Endothelial cell of umbilical vein (primary cell): ENCODE measurements at regions not wholly inside any gene's neighbourhood (a gene's known extent, or its start where the extent isn't known, plus 50 kb on each side); places are given as distances from the start of the nearest gene placed in this dataset.

Experiments
- BruUV-seq: library from RNA; stranded (reverse); fragments of 400-500 nt; replicated peaks from 2 replicates; lab custom pipeline; 2021; lab: Mats Ljungman, UMichigan
- CTCF ChIA-PET: fragments of 300-600, 350-600 bp; sonication (Branson Sonifier 250); formaldehyde crosslinking; loops from one replicate; lab custom pipeline; 2021; ENCODE audit warnings: antibody characterized with exemption, inconsistent platforms; lab: Charles Lee
- POLR2A ChIA-PET: fragments of 300-600, 350-600 bp; sonication (Branson Sonifier 250); formaldehyde crosslinking; loops from one replicate; lab custom pipeline; 2021; ENCODE audit warnings: antibody characterized with exemption, inconsistent platforms; lab: Charles Lee
- DNase-seq: peaks from one replicate; pipeline ENCODE4 v3.0.0-alpha.2; 2011; ENCODE audit warnings: low read depth, low spot score
- FAIRE-seq: peaks from 2 replicates; lab custom pipeline; 2011; peaks lifted over from hg19 to GRCh38; lab: Jason Lieb, UNC
- H2AFZ ChIP-seq: 2 replicates; pipeline ENCODE4 v1.6.0; 2012; ENCODE audit warnings: low read depth, low read length, control low read depth, inconsistent platforms
- H3K27ac ChIP-seq: 2 replicates; pipeline ENCODE4 v1.5.1; 2011; ENCODE audit warnings: low read depth, mild to moderate bottlenecking, control low read depth, low read length, moderate library complexity; ENCODE audit not compliant: insufficient read depth
- H3K27me3 ChIP-seq, 2 experiments: 2 replicates each; pipeline versions ENCODE4 v1.6.0 to v1.6.1; 2011; ENCODE audit warnings: low read length in 2 of 2, mixed read lengths in 1 of 2; ENCODE audit not compliant: control insufficient read depth in 2 of 2, insufficient read depth in 2 of 2
- H3K36me3 ChIP-seq, 2 experiments: 2 replicates in 1 of 2; 3 replicates in 1 of 2; pipeline ENCODE4 v1.5.1; 2011; ENCODE audit warnings: low read length in 2 of 2, mild to moderate bottlenecking in 1 of 2, moderate library complexity in 1 of 2; ENCODE audit not compliant: control insufficient read depth in 2 of 2, insufficient read depth in 2 of 2; ENCODE audit errors: extremely low read depth in 1 of 2
- H3K4me1 ChIP-seq: 3 replicates; pipeline ENCODE4 v1.5.1; 2011; ENCODE audit warnings: mild to moderate bottlenecking, low read length; ENCODE audit not compliant: control insufficient read depth, insufficient read depth; ENCODE audit errors: extremely low read depth
- H3K4me2 ChIP-seq: 2 replicates; pipeline ENCODE4 v1.6.1; 2011; ENCODE audit warnings: low read length, control low read depth, mixed read lengths; ENCODE audit not compliant: insufficient read depth
- H3K4me3 ChIP-seq, 3 experiments: fragments of 200-600 bp in 1 of 3; sonication (generic), shearing (Covaris generic) in 1 of 3; replicated peaks in 1 of 3; 2 replicates each; pipeline ENCODE4 v1.5.1; 2011 to 2016; ENCODE audit warnings: control low read depth in 3 of 3, low read length in 3 of 3, mild to moderate bottlenecking in 2 of 3, inconsistent platforms in 1 of 3, low read depth in 1 of 3, moderate library complexity in 1 of 3; ENCODE audit not compliant: insufficient read depth in 1 of 3
- H3K79me2 ChIP-seq: 2 replicates; pipeline ENCODE4 v1.6.0; 2012; ENCODE audit warnings: low read length, inconsistent platforms; ENCODE audit not compliant: control insufficient read depth, insufficient read depth
- H3K9ac ChIP-seq: replicated peaks from 2 replicates; pipeline ENCODE3; 2011; ENCODE audit warnings: low read length, control low read depth; ENCODE audit not compliant: insufficient read depth; ENCODE audit errors: extremely low read depth
- H3K9me1 ChIP-seq: replicated peaks from 3 replicates; pipeline ENCODE4 v1.6.0; 2011; ENCODE audit warnings: mild to moderate bottlenecking, low read length; ENCODE audit not compliant: control insufficient read depth, insufficient read depth; ENCODE audit errors: extremely low read depth
- H3K9me3 ChIP-seq: replicated peaks from 2 replicates; pipeline ENCODE4 v1.5.1; 2012; ENCODE audit warnings: low read length, inconsistent platforms; ENCODE audit not compliant: control insufficient read depth, insufficient read depth
- H4K20me1 ChIP-seq: replicated peaks from 2 replicates; pipeline ENCODE3; 2011; ENCODE audit warnings: mild to moderate bottlenecking, low read length; ENCODE audit not compliant: control insufficient read depth, insufficient read depth; ENCODE audit errors: extremely low read depth
- CTCF ChIP-seq, 2 donors: IDR thresholded peaks; 1 replicate in 1 of 2; 2 replicates in 1 of 2; pipeline ENCODE4 v1.5.1; 2011; ENCODE audit warnings: low read length in 2 of 2, mild to moderate bottlenecking in 2 of 2, moderate library complexity in 2 of 2, control low read depth in 1 of 2, inconsistent platforms in 1 of 2, low read depth in 1 of 2; ENCODE audit not compliant: insufficient read depth in 1 of 2; ENCODE audit errors: extremely low read depth in 1 of 2
- EZH2 ChIP-seq: IDR thresholded peaks from 2 replicates; pipeline ENCODE4 v1.6.1; 2012; ENCODE audit warnings: borderline replicate concordance, low read depth, mild to moderate bottlenecking, moderate library complexity, low read length, inconsistent platforms; ENCODE audit not compliant: severe bottlenecking
- FOS ChIP-seq: IDR thresholded peaks from 2 replicates; pipeline ENCODE4 v1.6.1; 2011; ENCODE audit warnings: mild to moderate bottlenecking, low read length, moderate library complexity, borderline replicate concordance; ENCODE audit not compliant: insufficient read depth
- GATA2 ChIP-seq: IDR thresholded peaks from 2 replicates; pipeline ENCODE4 v1.7.0; 2011; ENCODE audit warnings: low read depth, mild to moderate bottlenecking, moderate library complexity, mixed read lengths, low read length; ENCODE audit not compliant: insufficient read length, insufficient read depth
- JUN ChIP-seq: IDR thresholded peaks from 2 replicates; pipeline ENCODE4 v1.6.1; 2011; ENCODE audit warnings: borderline replicate concordance, low read depth; ENCODE audit not compliant: insufficient read length, insufficient read depth
- MAX ChIP-seq: IDR thresholded peaks from 2 replicates; pipeline ENCODE4 v1.6.1; 2011; ENCODE audit not compliant: insufficient read depth, insufficient read length
- MYC ChIP-seq: IDR thresholded peaks from one replicate; pipeline ENCODE4 v1.6.1; 2011; ENCODE audit warnings: mild to moderate bottlenecking, low read depth, low read length
- POLR2A ChIP-seq: IDR thresholded peaks from 2 replicates; pipeline ENCODE4 v1.6.1; 2012; ENCODE audit warnings: low read depth, mild to moderate bottlenecking, control low read depth, low read length
- POLR2AphosphoS5 ChIP-seq: IDR thresholded peaks from 2 replicates; pipeline ENCODE4 v1.6.1; 2012; ENCODE audit warnings: low read depth, mild to moderate bottlenecking, control low read depth, low read length, moderate library complexity; ENCODE audit not compliant: insufficient read depth
- dilution Hi-C: fragments of 300-500 bp; cut with MboI; formaldehyde crosslinking; loops from one replicate; pipeline ENCODE4 v1.15.0; 2019; ENCODE audit warnings: low sequenced_read_pairs; ENCODE audit not compliant: extremely low pct_ligation_motif_present
- intact Hi-C: fragments of 100-400 bp; cut with micrococcal nuclease; formaldehyde crosslinking; loops from one replicate; pipeline ENCODE4 v1.10.0; 2022

GRCh38 chr18:75874401-75875089, 447.0 kb upstream of the SMIM21 start:
- Histone ChIP-seq H3K9me3 (peaks cover 7% of the 10 kb centered on the region), H3K4me1 (no peaks in the 10 kb centered on the region), H3K79me2 (no peaks in the 10 kb centered on the region), H3K4me2 (no peak overlapping the region), H3K4me3 (no peak overlapping the region), H4K20me1 (no peaks in the 10 kb centered on the region), H3K27me3 (no peaks in the 10 kb centered on the region), H2AFZ (no peak overlapping the region), H3K9ac (no peak overlapping the region), H3K9me1 (no peaks in the 10 kb centered on the region), H3K27ac (no peak overlapping the region), H3K36me3 (no peaks in the 10 kb centered on the region)
- TF ChIP-seq CTCF (IDR thresholded peaks at IDR 0.05; ENCODE audit: extremely low read depth in 1 of 2, insufficient read depth in 1 of 2, low read depth in 1 of 2, low read length in 2 of 2) (no peak), FOS (no peak), JUN (no peak), MAX (no peak), EZH2 (no peak), GATA2 (no peak), POLR2A (no peak), POLR2AphosphoS5 (no peak), MYC (no peak)
- intact Hi-C loops = no loop called here
- DNase-seq = no peak
- no peak for FAIRE-seq
- dilution Hi-C loops = no loop called here
- no TSS peak for BruUV-seq
- ChIA-PET POLR2A (no interaction called here), CTCF (no interaction called here)
